ENCODE measurements at regions not wholly inside any gene's neighbourhood (a gene's known extent, or its start where the extent isn't known, plus 50 kb on each side); places are given as distances from the start of the nearest gene placed in this dataset.

DNA sequence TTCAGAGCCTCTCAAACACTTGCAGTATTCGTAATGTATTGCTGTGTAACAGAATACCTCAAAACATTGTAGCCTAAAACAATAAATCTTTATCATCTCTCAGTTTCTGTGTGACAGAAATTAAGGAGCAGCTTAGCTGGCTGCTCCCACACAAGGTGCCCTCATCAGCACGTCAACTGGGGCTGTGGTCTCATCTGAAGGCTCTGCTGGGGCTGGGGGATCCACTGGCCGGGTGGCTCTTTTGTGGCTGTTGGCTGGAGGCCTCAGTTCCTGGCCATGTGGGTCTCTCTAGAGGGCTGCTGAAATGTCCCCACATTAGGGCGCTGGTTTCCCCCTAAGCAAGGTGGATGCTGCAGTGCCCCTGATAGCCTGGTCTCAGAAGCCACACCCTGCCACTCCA lies 113.4 kb upstream of the CIBAR2 start (continued):
- TF ChIP-seq, protein P1, sequence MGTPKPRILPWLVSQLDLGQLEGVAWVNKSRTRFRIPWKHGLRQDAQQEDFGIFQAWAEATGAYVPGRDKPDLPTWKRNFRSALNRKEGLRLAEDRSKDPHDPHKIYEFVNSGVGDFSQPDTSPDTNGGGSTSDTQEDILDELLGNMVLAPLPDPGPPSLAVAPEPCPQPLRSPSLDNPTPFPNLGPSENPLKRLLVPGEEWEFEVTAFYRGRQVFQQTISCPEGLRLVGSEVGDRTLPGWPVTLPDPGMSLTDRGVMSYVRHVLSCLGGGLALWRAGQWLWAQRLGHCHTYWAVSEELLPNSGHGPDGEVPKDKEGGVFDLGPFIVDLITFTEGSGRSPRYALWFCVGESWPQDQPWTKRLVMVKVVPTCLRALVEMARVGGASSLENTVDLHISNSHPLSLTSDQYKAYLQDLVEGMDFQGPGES (IDR thresholded peaks at IDR 0.05; ENCODE audit: low read depth, low read length) = no peak
- no peak for TF ChIP-seq MXI1 (IDR thresholded peaks at IDR 0.05; ENCODE audit: low read depth, low read length)
- no peak for TF ChIP-seq TCF12 (IDR thresholded peaks at IDR 0.05)

GRCh38 chr16:85227084-85227945 lies 115.0 kb upstream of the CIBAR2 start:
- WGBS (ENCODE audit: low lambda C conversion rate) = 82% methylated on average over 16 of the region's 16 CpGs
- Histone ChIP-seq H3K4me1 (ENCODE audit: control insufficient read depth in 1 of 2, insufficient read depth in 2 of 2, low read depth in 1 of 2, low read length in 1 of 2) (peaks cover 9 to 52% of the 10 kb centered on the region in 2 experiments; a peak in 2 of 4 replicates), H3K36me3 (replicated peaks in 1 of 2; ENCODE audit: control insufficient read depth in 1 of 2, insufficient read depth in 2 of 2, low read length in 1 of 2) (no peaks in the 10 kb centered on the region), H4K20me1 (ENCODE audit: insufficient read depth) (0 out of 2 replicates have a peak, but pooled peaks cover 4% of the 10 kb centered on the region), H3K9me3 (no peaks in the 10 kb centered on the region), H3K4me2 (peak overlapping the region; percentile 34; the same call in 1 of the 2 replicates), H2AFZ (ENCODE audit: low read depth) (no peak overlapping the region), H3K27ac (ENCODE audit: low read depth in 2 of 2, low read length in 1 of 2) (no peak overlapping the region; a peak in 1 of 4 replicates), H3K9ac (no peak overlapping the region), H3K9me2 (no peaks in the 10 kb centered on the region), H3K4me3 (ENCODE audit: low read depth in 2 of 2, low read length in 1 of 2) (no peak overlapping the region), H3F3A (replicated peaks; ENCODE audit: insufficient read depth) (no peaks in the 10 kb centered on the region), H3K27me3 (ENCODE audit: insufficient read depth) (no peaks in the 10 kb centered on the region), H3K79me2 (ENCODE audit: insufficient read depth) (peaks cover 4% of the 10 kb centered on the region)
- TF ChIP-seq, protein P2, sequence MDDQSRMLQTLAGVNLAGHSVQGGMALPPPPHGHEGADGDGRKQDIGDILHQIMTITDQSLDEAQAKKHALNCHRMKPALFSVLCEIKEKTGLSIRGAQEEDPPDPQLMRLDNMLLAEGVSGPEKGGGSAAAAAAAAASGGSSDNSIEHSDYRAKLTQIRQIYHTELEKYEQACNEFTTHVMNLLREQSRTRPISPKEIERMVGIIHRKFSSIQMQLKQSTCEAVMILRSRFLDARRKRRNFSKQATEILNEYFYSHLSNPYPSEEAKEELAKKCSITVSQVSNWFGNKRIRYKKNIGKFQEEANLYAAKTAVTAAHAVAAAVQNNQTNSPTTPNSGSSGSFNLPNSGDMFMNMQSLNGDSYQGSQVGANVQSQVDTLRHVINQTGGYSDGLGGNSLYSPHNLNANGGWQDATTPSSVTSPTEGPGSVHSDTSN (IDR thresholded peaks at IDR 0.05) = peak; percentile 31; the same call in 1 of the 2 replicates
- no peak for TF ChIP-seq NRF1 (IDR thresholded peaks at IDR 0.05; ENCODE audit: low read depth, low read length)
- ChIA-PET CTCF (interaction anchor here (1.2 kb wide), 2 partner anchors 18 to 19 kb away, joined by 3 to 4 read pairs; no protein-coding TSS in a partner anchor), POLR2A (interaction anchor here (0.6 kb wide), 1 partner anchor 12 kb away, joined by 3 read pairs; no protein-coding TSS in a partner anchor)
- DNase-seq = no peak

- 66% methylated on average over 17 of the region's 26 CpGs for WGBS (ENCODE audit: low lambda C conversion rate)
- Histone ChIP-seq H3K36me3 (replicated peaks in 1 of 2; ENCODE audit: control insufficient read depth in 1 of 2, insufficient read depth in 2 of 2, low read length in 1 of 2) (no peaks in the 10 kb centered on the region), H4K20me1 (ENCODE audit: insufficient read depth) (0 out of 2 replicates have a peak, but pooled peaks cover 4% of the 10 kb centered on the region), H3K27ac (ENCODE audit: low read depth in 2 of 2, low read length in 1 of 2) (peak overlapping the region in 1 of 2 experiments; percentile 18; a peak in 2 of 4 replicates), H3K27me3 (ENCODE audit: insufficient read depth) (no peaks in the 10 kb centered on the region), H3F3A (replicated peaks; ENCODE audit: insufficient read depth) (no peaks in the 10 kb centered on the region), H3K79me2 (ENCODE audit: insufficient read depth) (peaks cover 4% of the 10 kb centered on the region), H2AFZ (ENCODE audit: low read depth) (no peak overlapping the region), H3K4me1 (ENCODE audit: control insufficient read depth in 1 of 2, insufficient read depth in 2 of 2, low read depth in 1 of 2, low read length in 1 of 2) (peaks cover 9 to 52% of the 10 kb centered on the region in 2 experiments; a peak in 2 of 4 replicates), H3K4me3 (ENCODE audit: low read depth in 2 of 2, low read length in 1 of 2) (no peak overlapping the region), H3K4me2 (peak overlapping the region; percentile 34), H3K9me3 (no peaks in the 10 kb centered on the region), H3K9me2 (no peaks in the 10 kb centered on the region), H3K9ac (no peak overlapping the region)
- CTCF ChIA-PET = interaction anchor here (1.4 to 2.1 kb wide), 3 partner anchors 8 to 55 kb away, joined by 7 to 8 read pairs (median 7); no protein-coding TSS in a partner anchor
- POLR2A ChIA-PET = no interaction called here
- peak; percentile 69 for DNase-seq
- TF ChIP-seq USF1 (IDR thresholded peaks at IDR 0.05; ENCODE audit: borderline replicate concordance, low read depth) (no peak), SIN3A (IDR thresholded peaks at IDR 0.05; ENCODE audit: borderline replicate concordance, low read depth, low read length) (0 out of 2 replicates have a peak, but pooled peaks have one; percentile 17), FOXJ3 (CRISPR knock-in tag; IDR thresholded peaks at IDR 0.05) (no peak)
These were observed 115.9 kb upstream of the CIBAR2 start for GRCh38 chr16:85227946-85228862.
